IMR-90 (cell line): ENCODE measurements at regions not wholly inside any gene's neighbourhood (a gene's known extent, or its start where the extent isn't known, plus 50 kb on each side); places are given as distances from the start of the nearest gene placed in this dataset.

ENCODE experiments used
- ATAC-seq: fragments of 200-7000 bp; cut with Tn5 transposase; 2 replicates; pipeline ENCODE4 v1.9.1; 2020; ENCODE audit warnings: low read depth, mild to moderate bottlenecking, moderate library complexity
- BruUV-seq: library from RNA; stranded (reverse); fragments of 400-500 nt; replicated peaks from 2 replicates; lab custom pipeline; 2021; lab: Mats Ljungman, UMichigan
- CTCF ChIA-PET: fragments of 300-600 bp; formaldehyde crosslinking; extraction: SDS; loops from one replicate; lab custom pipeline; 2021; ENCODE audit warnings: antibody characterized with exemption; lab: Yijun Ruan, JAX
- POLR2A ChIA-PET: fragments of 300-600 bp; sonication (Branson Sonifier 250); formaldehyde crosslinking; loops from one replicate; lab custom pipeline; 2022; ENCODE audit warnings: antibody characterized with exemption; ENCODE audit not compliant: unreplicated experiment; lab: Charles Lee
- DNase-seq: peaks from one replicate; pipeline ENCODE4 v3.0.0; 2013
- H2AFZ ChIP-seq: replicated peaks from 2 replicates; pipeline ENCODE3; 2013; ENCODE audit warnings: low read length, mild to moderate bottlenecking; ENCODE audit not compliant: poor library complexity
- H2AK5ac ChIP-seq: 2 replicates; pipeline ENCODE4 v1.6.1; 2013; ENCODE audit warnings: low read depth, low read length, inconsistent platforms
- H2AK9ac ChIP-seq: replicated peaks from 2 replicates; pipeline ENCODE3; 2013; ENCODE audit warnings: mild to moderate bottlenecking, low read depth, low read length, moderate library complexity; ENCODE audit not compliant: poor library complexity
- H2BK120ac ChIP-seq: 2 replicates; pipeline ENCODE4 v1.6.1; 2013; ENCODE audit warnings: low read depth, low read length, inconsistent platforms
- H2BK15ac ChIP-seq: 3 replicates; pipeline ENCODE4 v1.6.1; 2013; ENCODE audit warnings: low read depth, low read length, inconsistent platforms
- H2BK20ac ChIP-seq: 2 replicates; pipeline ENCODE4 v1.6.1; 2013; ENCODE audit warnings: low read depth, mild to moderate bottlenecking, inconsistent platforms, low read length, moderate library complexity
- H2BK5ac ChIP-seq: 2 replicates; pipeline ENCODE4 v1.6.1; 2013; ENCODE audit warnings: mild to moderate bottlenecking, low read depth, low read length, inconsistent platforms; ENCODE audit not compliant: poor library complexity, severe bottlenecking
- H3K14ac ChIP-seq: replicated peaks from 2 replicates; pipeline ENCODE4 v1.6.1; 2013; ENCODE audit warnings: low read depth, low read length, inconsistent platforms
- H3K18ac ChIP-seq: 2 replicates; pipeline ENCODE4 v1.6.1; 2013; ENCODE audit warnings: low read depth, low read length, control low read depth
- H3K23ac ChIP-seq: 2 replicates; pipeline ENCODE4 v1.6.1; 2013; ENCODE audit warnings: low read depth, low read length, inconsistent platforms
- H3K27ac ChIP-seq: 2 replicates; pipeline ENCODE4 v1.5.1; 2013; ENCODE audit warnings: mild to moderate bottlenecking, control low read depth, low read length; ENCODE audit not compliant: insufficient read depth
- H3K27me3 ChIP-seq: 2 replicates; pipeline ENCODE4 v1.6.1; 2013; ENCODE audit warnings: low read length; ENCODE audit not compliant: control insufficient read depth, insufficient read depth
- H3K36me3 ChIP-seq: 2 replicates; pipeline ENCODE4 v1.6.1; 2013; ENCODE audit warnings: low read length, mixed read lengths; ENCODE audit not compliant: control insufficient read depth, insufficient read depth
- H3K4ac ChIP-seq: 2 replicates; pipeline ENCODE4 v1.6.1; 2013; ENCODE audit warnings: low read depth, low read length, inconsistent platforms
- H3K4me1 ChIP-seq: 2 replicates; pipeline ENCODE4 v1.6.1; 2013; ENCODE audit warnings: low read length, mixed read lengths; ENCODE audit not compliant: control insufficient read depth, insufficient read depth
- H3K4me2 ChIP-seq: 2 replicates; pipeline ENCODE4 v1.6.1; 2013; ENCODE audit warnings: low read depth, mild to moderate bottlenecking, control low read depth, low read length, moderate library complexity
- H3K4me3 ChIP-seq: 2 replicates; pipeline ENCODE4 v1.5.1; 2013; ENCODE audit warnings: low read depth, mild to moderate bottlenecking, control low read depth, low read length, moderate library complexity; ENCODE audit not compliant: insufficient read depth
- H3K56ac ChIP-seq: 2 replicates; pipeline ENCODE4 v1.6.1; 2013; ENCODE audit warnings: low read length, inconsistent platforms; ENCODE audit not compliant: insufficient read depth; ENCODE audit errors: extremely low read depth
- H3K79me1 ChIP-seq, 2 experiments: 2 replicates each; pipeline ENCODE4 v1.6.1; 2013; ENCODE audit warnings: low read length in 2 of 2, inconsistent platforms in 1 of 2, low read depth in 1 of 2
- H3K9ac ChIP-seq: 2 replicates; pipeline ENCODE4 v1.6.1; 2013; ENCODE audit warnings: low read depth, low read length, control low read depth
- H3K9me1 ChIP-seq: 2 replicates; pipeline ENCODE4 v1.6.1; 2013; ENCODE audit warnings: low read length, inconsistent platforms; ENCODE audit not compliant: insufficient read depth
- H3K9me3 ChIP-seq: 2 replicates; pipeline ENCODE4 v1.6.1; 2013; ENCODE audit warnings: low read length; ENCODE audit not compliant: control insufficient read depth, insufficient read depth
- H4K20me1 ChIP-seq: 2 replicates; pipeline ENCODE4 v1.6.1; 2013; ENCODE audit warnings: low read length, inconsistent platforms; ENCODE audit not compliant: insufficient read depth
- H4K5ac ChIP-seq: 2 replicates; pipeline ENCODE4 v1.6.1; 2013; ENCODE audit warnings: mild to moderate bottlenecking, low read depth, low read length, control low read depth
- H4K8ac ChIP-seq, 2 experiments: 2 replicates each; pipeline ENCODE4 v1.6.1; 2013; ENCODE audit warnings: low read depth in 2 of 2, low read length in 2 of 2, control low read depth in 1 of 2, inconsistent platforms in 1 of 2
- H4K91ac ChIP-seq: 2 replicates; pipeline ENCODE4 v1.6.1; 2013; ENCODE audit warnings: low read depth, low read length, inconsistent platforms; ENCODE audit not compliant: insufficient read depth
- BHLHE40 ChIP-seq: fragments of 150-350 bp; IDR thresholded peaks from 2 replicates; pipeline ENCODE4 v1.6.1; 2016; ENCODE audit warnings: mild to moderate bottlenecking, low read depth, low read length
- CEBPB ChIP-seq: IDR thresholded peaks from 2 replicates; pipeline ENCODE4 v1.6.1; 2012; ENCODE audit warnings: low read depth, low read length, improper control_type of control experiment
- MAFK ChIP-seq: IDR thresholded peaks from 2 replicates; pipeline ENCODE4 v1.6.1; 2012; ENCODE audit warnings: low read depth, low read length, improper control_type of control experiment
- MXI1 ChIP-seq: IDR thresholded peaks from 2 replicates; pipeline ENCODE4 v1.6.1; 2012; ENCODE audit warnings: low read depth, mild to moderate bottlenecking, low read length, moderate library complexity, borderline replicate concordance
- RAD21 ChIP-seq: IDR thresholded peaks from 2 replicates; pipeline ENCODE4 v1.6.1; 2012; ENCODE audit warnings: low read length, improper control_type of control experiment
- RCOR1 ChIP-seq: IDR thresholded peaks from 2 replicates; pipeline ENCODE4 v1.6.1; 2012; ENCODE audit warnings: mild to moderate bottlenecking, low read length, improper control_type of control experiment; ENCODE audit not compliant: insufficient replicate concordance
- RFX5 ChIP-seq: IDR thresholded peaks from 2 replicates; pipeline ENCODE4 v1.8.0; 2012; ENCODE audit warnings: low read depth, mild to moderate bottlenecking, low read length, moderate library complexity
- WGBS, 2 experiments: methylation state at CpG; one replicate each; pipeline versions ENCODE4 v1.1.5 to v1.1.7; 2013; ENCODE audit warnings: missing lambda C conversion rate in 2 of 2; ENCODE audit not compliant: insufficient read length in 1 of 2; ENCODE audit errors: extremely low coverage in 2 of 2; 5-methylcytosine and 5-hydroxymethylcytosine counted together
- dilution Hi-C: fragments of 300-500 bp; cut with HindIII; formaldehyde crosslinking; loops from one replicate; pipeline ENCODE4 v1.14.3; 2018; ENCODE audit warnings: low sequenced_read_pairs; ENCODE audit not compliant: unreplicated experiment
- in situ Hi-C: fragments of 300-500 bp; cut with MboI; formaldehyde crosslinking; loops from 3 replicates; pipeline ENCODE4 v1.14.3; 2019; ENCODE audit warnings: low sequenced_read_pairs, inconsistent platforms, mixed read lengths
- intact Hi-C: fragments of 100-400 bp; cut with micrococcal nuclease; formaldehyde crosslinking; loops from 2 replicates; pipeline ENCODE4 v1.10.0; 2022
- TF ChIP-seq, protein P1 (sequence below): conservative IDR thresholded peaks from 2 replicates; pipeline ENCODE4 v1.5.1; 2012; ENCODE audit warnings: mild to moderate bottlenecking, low read depth, low read length, improper control_type of control experiment
- TF ChIP-seq, protein P2 (sequence below): fragments of 150-350 bp; IDR thresholded peaks from 2 replicates; pipeline ENCODE4 v1.6.1; 2017; ENCODE audit warnings: mild to moderate bottlenecking, antibody characterized with exemption, low read length, low read depth

DNA sequence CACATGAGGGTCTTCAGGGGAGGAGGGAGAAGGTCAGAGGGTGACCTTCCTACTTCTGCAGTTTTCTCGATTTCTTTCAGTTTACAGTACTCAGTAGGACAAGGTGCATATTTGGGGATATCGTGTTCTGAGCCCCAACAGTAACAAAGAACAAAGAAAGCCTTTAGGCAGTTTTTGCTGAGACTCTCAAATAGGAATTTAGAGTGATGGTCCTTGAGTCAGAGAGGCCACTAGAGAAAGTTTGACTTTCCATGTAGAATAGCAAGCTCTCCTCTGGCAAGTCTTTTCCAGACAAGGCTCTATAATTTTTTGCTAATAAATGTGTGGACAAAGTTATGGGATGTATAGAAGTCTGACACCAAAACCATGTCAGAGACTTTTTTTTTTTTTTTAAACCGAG is 194.6 kb downstream of the TM9SF2 start:
- DNase-seq (no peak), ATAC-seq (no peak)
- intact Hi-C loops (no loop called here), dilution Hi-C loops (no loop called here), in situ Hi-C loops (no loop called here)
- no peaks in the 10 kb centered on the region for H3K9me1 ChIP-seq
- no peak overlapping the region for H3K4me2 ChIP-seq
- no peak overlapping the region for H2AFZ ChIP-seq
- no peak overlapping the region for H4K5ac ChIP-seq
- H3K4ac ChIP-seq = no peak overlapping the region
- peaks cover 12% of the 10 kb centered on the region for H3K27me3 ChIP-seq
- H3K4me3 ChIP-seq = no peak overlapping the region
- ChIA-PET CTCF (no interaction called here), POLR2A (no interaction called here)
- no peak overlapping the region for H2BK5ac ChIP-seq
- no peaks in the 10 kb centered on the region for H3K36me3 ChIP-seq
- no CpG with 5 or more reads among the region's 3 CpGs for WGBS, 2 experiments
- no peak overlapping the region for H2BK120ac ChIP-seq
- H3K79me1 ChIP-seq = no peaks in the 10 kb centered on the region
- no peaks in the 10 kb centered on the region for H4K20me1 ChIP-seq
- no peak overlapping the region for H2AK9ac ChIP-seq
- no peaks in the 10 kb centered on the region for H3K9me3 ChIP-seq
- H2BK15ac ChIP-seq = no peak overlapping the region
- H2BK20ac ChIP-seq = no peak overlapping the region
- TF ChIP-seq, protein P1, sequence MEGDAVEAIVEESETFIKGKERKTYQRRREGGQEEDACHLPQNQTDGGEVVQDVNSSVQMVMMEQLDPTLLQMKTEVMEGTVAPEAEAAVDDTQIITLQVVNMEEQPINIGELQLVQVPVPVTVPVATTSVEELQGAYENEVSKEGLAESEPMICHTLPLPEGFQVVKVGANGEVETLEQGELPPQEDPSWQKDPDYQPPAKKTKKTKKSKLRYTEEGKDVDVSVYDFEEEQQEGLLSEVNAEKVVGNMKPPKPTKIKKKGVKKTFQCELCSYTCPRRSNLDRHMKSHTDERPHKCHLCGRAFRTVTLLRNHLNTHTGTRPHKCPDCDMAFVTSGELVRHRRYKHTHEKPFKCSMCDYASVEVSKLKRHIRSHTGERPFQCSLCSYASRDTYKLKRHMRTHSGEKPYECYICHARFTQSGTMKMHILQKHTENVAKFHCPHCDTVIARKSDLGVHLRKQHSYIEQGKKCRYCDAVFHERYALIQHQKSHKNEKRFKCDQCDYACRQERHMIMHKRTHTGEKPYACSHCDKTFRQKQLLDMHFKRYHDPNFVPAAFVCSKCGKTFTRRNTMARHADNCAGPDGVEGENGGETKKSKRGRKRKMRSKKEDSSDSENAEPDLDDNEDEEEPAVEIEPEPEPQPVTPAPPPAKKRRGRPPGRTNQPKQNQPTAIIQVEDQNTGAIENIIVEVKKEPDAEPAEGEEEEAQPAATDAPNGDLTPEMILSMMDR = no peak
- no peak for TF ChIP-seq RCOR1
- no peak for TF ChIP-seq RFX5
- no peak for TF ChIP-seq MXI1
- TF ChIP-seq BHLHE40 = no peak
- no peak for TF ChIP-seq MAFK
- TF ChIP-seq, protein P2, sequence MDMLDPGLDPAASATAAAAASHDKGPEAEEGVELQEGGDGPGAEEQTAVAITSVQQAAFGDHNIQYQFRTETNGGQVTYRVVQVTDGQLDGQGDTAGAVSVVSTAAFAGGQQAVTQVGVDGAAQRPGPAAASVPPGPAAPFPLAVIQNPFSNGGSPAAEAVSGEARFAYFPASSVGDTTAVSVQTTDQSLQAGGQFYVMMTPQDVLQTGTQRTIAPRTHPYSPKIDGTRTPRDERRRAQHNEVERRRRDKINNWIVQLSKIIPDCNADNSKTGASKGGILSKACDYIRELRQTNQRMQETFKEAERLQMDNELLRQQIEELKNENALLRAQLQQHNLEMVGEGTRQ = no peak
- TF ChIP-seq RAD21 = no peak
- no peak for TF ChIP-seq CEBPB
- H4K8ac ChIP-seq = no peak overlapping the region
- H3K4me1 ChIP-seq = no peaks in the 10 kb centered on the region
- no peak overlapping the region for H3K27ac ChIP-seq
- no TSS peak for BruUV-seq
- no peak overlapping the region for H3K9ac ChIP-seq
- no peak overlapping the region for H3K14ac ChIP-seq
- H4K91ac ChIP-seq = no peak overlapping the region
- no peak overlapping the region for H3K56ac ChIP-seq
- no peak overlapping the region for H3K18ac ChIP-seq
- H3K23ac ChIP-seq = no peak overlapping the region
- no peak overlapping the region for H2AK5ac ChIP-seq
